NCI-H524 treated with DMSO at 0.1 percent for 48 hours (cell line): ENCODE measurements at regions not wholly inside any gene's neighbourhood (a gene's known extent, or its start where the extent isn't known, plus 50 kb on each side); places are given as distances from the start of the nearest gene placed in this dataset.

Experiments used
- DNase-seq: peaks from one replicate; lab custom pipeline; 2025; lab: John Stamatoyannopoulos, UW

DNA sequence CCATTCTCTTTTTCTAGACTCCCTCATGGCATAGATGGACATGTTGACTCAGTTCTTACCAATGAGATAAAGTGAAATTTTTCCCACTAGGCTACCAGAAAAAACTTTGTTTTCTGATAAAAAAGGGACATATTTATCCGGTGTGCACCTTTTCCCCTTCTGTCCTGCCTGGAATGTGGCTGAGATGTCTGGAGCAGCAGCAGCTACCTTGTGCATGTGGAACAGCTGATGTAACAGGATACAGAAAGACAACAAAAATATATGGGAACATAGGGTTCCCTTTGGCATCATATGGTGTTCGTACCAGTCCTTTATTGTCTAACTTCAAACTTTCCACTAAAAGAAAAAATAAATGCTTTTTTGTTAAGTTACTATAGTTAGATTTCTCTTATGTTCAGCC lies 460.2 kb upstream of the HS6ST1 start:
- DNase-seq = no peak

DNA sequence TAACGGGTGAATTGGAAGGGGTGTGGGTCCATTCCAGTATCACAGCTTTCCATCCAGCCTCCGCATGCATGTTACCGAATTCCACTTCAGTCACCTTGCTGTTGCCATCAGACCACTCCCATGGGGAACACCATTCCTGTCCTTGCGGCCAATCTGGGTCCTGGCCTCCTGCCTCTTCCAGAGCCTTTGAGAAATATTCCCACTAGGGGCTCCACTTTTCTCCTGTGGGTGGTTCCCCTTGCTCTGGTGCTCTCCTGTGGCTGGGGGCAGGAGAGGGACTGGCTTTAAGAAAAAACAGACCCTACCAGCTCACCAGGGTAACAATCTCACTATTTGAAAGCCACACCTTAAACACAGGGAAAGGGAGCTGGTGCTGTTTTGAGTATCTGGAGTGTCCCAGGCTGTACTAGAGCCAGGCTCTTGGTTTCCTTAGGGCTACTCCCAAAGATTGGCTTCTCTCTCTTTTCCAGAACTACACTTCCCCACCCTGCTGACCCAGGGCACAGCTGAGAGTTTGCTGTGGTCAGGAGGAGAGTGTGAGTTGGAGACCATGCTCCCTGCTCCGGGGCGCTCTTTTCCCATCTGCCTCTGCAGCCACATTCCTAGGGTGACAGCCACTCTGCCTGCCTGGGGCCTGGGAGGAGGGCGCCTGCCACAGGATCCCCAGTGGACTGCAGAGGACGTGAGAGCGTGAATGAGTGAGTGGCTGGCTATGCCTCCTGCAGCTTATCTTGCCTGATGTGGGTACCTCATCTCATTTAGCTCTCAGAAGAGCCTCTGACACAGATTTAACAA lies 460.8 kb upstream of the HS6ST1 start:
- no peak for DNase-seq

DNA sequence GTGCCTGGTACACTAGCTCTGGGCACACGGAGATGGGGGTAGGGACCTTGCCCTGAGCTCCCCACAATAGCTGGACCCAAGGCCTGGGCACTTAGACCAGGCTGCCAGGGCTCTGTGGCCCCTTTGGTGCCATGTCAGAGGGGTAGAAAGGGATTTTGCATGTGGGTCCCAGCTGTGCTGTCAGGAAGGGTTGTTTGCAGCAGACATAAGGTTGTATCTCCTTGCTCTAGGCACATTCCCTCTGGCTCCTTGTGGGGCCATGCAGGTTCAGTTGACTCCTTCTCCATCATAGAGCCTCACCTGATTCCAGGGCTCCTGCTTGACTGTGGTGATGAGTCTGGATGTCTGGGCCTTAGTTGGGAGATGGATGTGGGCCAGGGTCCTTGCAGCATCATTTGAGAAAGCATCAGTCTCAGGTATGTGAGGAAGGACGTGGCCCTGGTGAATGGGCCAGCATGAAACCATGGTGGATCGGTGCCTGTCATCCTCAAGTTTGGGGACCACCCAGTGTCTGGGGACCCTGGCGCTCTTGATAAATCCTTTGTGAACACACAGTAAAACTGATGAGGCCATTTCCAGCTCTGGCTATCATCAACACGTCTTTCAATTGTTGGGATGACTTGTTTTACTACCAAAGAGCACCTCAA lies 461.9 kb upstream of the HS6ST1 start:
- no peak for DNase-seq

- DNase-seq = no peak
These were observed 462.5 kb upstream of the HS6ST1 start for GRCh38 chr2:128781166-128781565.

GRCh38 chr2:128781585-128782385 lies 463.1 kb upstream of the HS6ST1 start:
- DNase-seq = no peak

- no peak for DNase-seq
These were observed 463.9 kb upstream of the HS6ST1 start for GRCh38 chr2:128782411-128783192.

- no peak for DNase-seq
These were observed 464.6 kb upstream of the HS6ST1 start for GRCh38 chr2:128783193-128783671.

DNA sequence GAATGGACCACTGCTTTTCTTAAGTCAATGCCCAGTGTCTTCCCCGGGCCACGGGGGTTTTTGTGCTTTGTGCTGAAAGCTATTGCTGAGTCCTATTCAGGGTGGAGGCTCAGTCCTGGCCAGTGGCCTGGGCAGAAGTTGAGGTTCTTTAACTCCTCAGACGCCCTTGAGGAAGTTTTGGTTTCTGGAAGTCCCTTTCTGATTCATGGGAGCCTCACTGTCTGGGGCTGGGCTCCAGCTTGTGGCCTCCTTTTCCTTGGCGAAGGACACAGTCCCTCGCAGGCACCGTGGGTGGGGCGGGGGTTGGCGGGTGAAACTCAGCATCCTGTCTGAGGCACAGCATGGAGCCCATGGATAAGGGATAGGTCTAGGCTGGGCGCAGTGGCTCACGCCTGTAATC lies 465.2 kb upstream of the HS6ST1 start:
- no peak for DNase-seq

- no peak for DNase-seq
These were observed 466.1 kb upstream of the HS6ST1 start for GRCh38 chr2:128784626-128785306.

GRCh38 chr2:128786316-128786715 lies 467.6 kb upstream of the HS6ST1 start:
- no peak for DNase-seq

GRCh38 chr2:128786741-128787478 lies 468.2 kb upstream of the HS6ST1 start:
- DNase-seq = no peak

DNA sequence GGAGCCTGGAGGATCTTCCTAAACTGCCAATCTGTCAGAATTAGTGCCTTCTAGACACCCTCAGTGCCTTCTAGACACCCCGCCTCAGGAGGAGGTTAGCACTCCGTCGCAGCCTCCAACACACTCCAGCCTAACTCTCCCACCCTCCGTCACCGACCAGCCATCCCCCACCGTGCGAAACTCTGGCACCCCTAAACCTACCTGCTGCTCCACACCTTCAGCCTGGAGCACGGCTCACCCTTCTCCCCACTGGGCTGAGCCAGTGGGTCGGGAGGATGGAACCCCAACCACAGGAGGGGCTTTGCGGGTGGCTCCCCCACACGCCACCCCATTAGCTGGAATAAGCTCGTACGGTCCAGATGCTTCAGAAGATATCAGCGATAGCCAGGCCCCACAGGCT lies 468.9 kb upstream of the HS6ST1 start:
- DNase-seq = no peak

DNA sequence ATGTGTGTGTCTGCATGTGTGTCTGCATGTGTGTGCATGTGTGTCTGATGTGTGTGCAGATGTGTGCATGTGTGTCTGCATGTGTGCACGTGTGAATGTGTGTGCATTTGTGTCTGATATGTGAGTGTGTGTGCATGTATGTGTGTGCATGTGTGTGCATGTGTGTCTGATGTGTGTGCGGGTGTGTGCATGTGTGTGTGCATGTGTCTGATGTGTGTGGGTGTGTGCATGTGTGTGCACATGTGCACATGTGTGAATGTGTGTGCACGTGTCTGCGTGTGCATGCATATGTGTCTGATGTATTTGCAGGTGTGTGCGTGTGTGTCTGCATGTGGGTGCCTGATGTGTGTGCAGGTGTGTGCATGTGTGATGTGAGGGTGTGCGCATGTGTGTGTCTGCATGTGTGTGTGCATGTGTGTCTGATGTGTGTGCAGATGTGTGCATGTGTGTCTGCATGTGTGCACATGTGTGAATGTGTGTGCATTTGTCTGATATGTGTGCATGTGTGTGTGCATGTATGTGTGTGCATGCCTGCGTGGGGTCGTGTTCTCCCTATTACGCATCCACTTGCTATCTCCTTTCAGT lies 470.1 kb upstream of the HS6ST1 start:
- DNase-seq = no peak

DNA sequence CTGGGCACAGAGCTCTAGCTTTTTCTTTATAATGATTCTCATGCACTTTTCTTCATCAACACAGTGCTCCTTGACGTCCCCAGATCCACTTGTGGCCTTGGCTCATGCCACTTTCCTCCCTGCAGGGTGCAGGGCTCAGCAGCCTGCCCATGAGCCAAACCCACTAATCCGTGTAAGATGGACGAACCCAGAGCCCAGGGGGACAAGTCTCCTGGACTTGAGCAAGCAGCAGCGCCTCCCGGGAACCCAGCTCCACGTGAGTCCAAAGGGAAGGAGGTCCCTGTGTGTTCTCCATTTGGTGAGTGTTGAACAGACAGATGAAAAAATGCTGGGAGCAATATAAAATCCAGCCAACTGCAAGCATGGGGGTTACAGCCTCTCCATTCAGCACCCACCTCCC lies 470.6 kb upstream of the HS6ST1 start:
- DNase-seq = no peak

DNA sequence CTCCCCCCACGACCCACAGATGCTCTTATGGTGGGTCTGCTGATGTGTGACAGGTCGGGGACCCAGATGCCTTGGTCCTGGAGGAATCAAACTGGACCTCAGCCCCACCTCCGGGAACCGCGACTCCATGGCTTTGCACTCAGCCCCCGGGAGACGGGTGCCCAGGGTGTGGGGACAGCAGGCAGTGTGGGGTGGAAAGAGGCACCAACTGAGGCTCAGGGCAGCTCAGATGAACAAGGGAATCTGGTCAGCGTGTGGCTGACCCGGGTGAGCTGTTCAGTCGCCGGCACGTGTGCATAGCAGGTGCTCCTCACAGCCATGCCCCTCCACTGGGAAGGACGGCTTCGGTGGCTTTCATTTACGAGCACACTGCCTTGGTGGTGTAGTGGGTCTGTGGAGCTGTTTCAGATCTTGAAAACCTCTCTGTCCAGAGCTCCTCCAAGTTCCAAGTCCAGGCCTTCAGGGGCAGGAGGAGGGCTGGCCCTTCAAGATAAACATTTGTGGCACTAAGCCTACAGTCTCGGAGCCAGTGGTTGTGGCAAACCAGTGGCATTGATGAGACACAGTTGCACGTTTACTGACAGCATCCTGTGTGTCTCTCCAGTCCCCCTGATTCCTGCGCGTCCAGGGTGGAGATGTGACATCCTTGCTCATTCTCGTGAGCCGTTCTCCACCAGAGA lies 471.2 kb upstream of the HS6ST1 start:
- no peak for DNase-seq

DNA sequence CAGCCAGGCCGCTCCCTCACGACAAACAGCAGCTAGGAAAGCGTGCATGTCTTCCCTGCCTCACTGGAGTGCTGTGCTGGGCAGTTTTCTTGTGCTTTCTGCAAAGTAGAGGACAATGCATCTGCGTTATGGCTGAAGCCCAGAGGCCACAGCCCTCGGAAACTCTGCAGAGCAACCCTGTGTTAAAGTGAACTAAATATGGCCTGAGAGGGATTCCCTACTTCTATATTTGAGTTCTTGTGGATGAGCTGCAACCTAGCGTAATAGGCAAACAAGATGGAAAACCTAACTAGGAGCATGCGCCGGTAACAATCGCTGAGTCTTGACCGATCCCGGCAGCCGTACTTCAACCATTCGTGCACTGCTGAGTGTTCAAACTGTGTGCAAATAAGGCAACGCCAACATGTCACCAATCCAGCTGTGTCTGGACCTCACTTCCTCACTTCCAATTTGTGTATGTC lies 471.9 kb upstream of the HS6ST1 start:
- DNase-seq = no peak

DNA sequence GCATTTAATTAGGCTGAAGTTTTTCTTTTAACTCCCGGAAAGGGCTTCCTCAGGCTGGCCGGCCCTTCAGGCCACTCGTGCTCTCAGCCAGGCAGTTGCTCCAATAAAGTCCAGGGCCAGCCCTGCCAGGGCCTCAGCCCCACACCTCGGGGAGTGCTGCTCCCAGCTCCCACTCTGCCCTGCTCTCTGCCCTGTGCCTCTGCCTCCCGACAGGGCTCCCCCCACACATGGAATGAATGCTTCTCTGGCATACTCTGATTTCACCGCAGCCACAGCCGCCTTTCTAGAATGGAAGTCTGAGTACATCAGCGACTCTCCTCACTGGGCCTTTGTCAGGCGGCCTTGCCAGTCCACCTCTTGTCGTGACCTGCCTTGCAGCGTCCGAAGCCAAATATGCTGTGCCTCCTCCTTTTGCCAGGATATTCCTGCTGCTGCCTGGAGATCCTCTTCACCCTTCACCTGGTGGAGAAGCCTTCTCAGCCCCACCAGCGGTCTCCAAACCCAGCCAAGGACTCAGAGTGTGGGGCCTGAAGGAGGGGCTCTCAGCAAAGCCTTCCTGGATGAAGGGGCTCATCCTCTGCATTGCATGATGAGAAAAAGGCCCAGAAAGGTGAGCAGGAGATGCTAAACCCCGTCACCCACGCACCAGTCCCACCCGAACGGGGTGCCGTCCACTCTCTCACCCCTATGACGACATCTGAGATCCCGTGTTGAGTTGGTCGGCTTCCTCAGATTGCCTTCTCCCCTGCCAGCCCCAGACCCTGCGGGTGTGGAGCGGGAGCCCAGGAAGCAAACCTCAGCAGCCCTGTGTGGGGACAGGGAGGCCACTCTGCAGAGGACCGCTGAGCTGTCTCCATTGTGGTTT lies 472.7 kb upstream of the HS6ST1 start:
- DNase-seq = no peak

DNA sequence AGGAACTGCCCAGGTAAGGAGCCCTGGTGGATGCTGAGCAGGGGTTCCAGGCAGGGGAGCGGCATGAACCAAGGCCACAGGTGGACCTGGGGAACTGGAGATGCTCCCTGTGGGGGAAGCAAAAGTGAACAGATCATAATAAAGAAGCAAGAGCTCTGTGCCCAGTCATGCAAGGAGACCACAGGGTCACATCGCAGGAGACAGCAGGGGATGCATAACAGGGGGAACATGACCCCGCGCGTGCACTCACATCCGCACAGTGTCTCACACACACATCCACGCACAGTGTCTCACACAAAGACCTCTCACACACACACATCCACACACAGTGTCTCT lies 473.3 kb upstream of the HS6ST1 start:
- DNase-seq = no peak
